H9 (cell line): ENCODE measurements at regions not wholly inside any gene's neighbourhood (a gene's known extent, or its start where the extent isn't known, plus 50 kb on each side); places are given as distances from the start of the nearest gene placed in this dataset.

Experiments
- DNase-seq: peaks from one replicate; pipeline ENCODE4 v3.0.0-alpha.2; 2017
- H2AFZ ChIP-seq: one replicate; pipeline ENCODE4 v1.6.1; 2013; ENCODE audit warnings: mild to moderate bottlenecking, low read length, control low read depth, moderate library complexity
- H2AK5ac ChIP-seq: 2 replicates; pipeline ENCODE4 v1.6.1; 2013; ENCODE audit warnings: low read length, control low read depth, mixed read lengths; ENCODE audit not compliant: insufficient read length
- H2BK120ac ChIP-seq: one replicate; pipeline ENCODE4 v1.6.1; 2013; ENCODE audit warnings: low read depth, mild to moderate bottlenecking, low read length, control low read depth, inconsistent platforms; ENCODE audit not compliant: poor library complexity, severe bottlenecking
- H2BK12ac ChIP-seq: 2 replicates; pipeline ENCODE4 v1.6.1; 2013; ENCODE audit warnings: low read length, control low read depth, mixed read lengths, low read depth; ENCODE audit not compliant: insufficient read length
- H2BK15ac ChIP-seq: 2 replicates; pipeline ENCODE4 v1.6.1; 2013; ENCODE audit warnings: low read depth, low read length, control low read depth
- H2BK20ac ChIP-seq: one replicate; pipeline ENCODE4 v1.6.1; 2013; ENCODE audit warnings: low read depth, mild to moderate bottlenecking, low read length, control low read depth, inconsistent platforms; ENCODE audit not compliant: poor library complexity, severe bottlenecking
- H2BK5ac ChIP-seq: 2 replicates; pipeline ENCODE4 v1.6.1; 2013; ENCODE audit warnings: low read length, control low read depth, mixed read lengths; ENCODE audit not compliant: insufficient read length
- H3K14ac ChIP-seq: 2 replicates; pipeline ENCODE4 v1.6.1; 2013; ENCODE audit warnings: low read length, control low read depth; ENCODE audit not compliant: insufficient read depth
- H3K18ac ChIP-seq: 2 replicates; pipeline ENCODE4 v1.6.1; 2013; ENCODE audit warnings: low read depth, mild to moderate bottlenecking, mixed read lengths, low read length, control low read depth; ENCODE audit not compliant: insufficient read length
- H3K23ac ChIP-seq: 2 replicates; pipeline ENCODE4 v1.6.1; 2013; ENCODE audit warnings: low read length, control low read depth, mixed read lengths, low read depth; ENCODE audit not compliant: insufficient read length
- H3K23me2 ChIP-seq: 2 replicates; pipeline ENCODE4 v1.6.1; 2013; ENCODE audit warnings: low read depth, mild to moderate bottlenecking, mixed read lengths, low read length, control low read depth; ENCODE audit not compliant: insufficient read length, poor library complexity, severe bottlenecking
- H3K27ac ChIP-seq: 2 replicates; pipeline ENCODE4 v1.5.1; 2013; ENCODE audit warnings: low read length, control low read depth, mixed read lengths, low read depth; ENCODE audit not compliant: insufficient read length
- H3K27me3 ChIP-seq: 2 replicates; pipeline ENCODE4 v1.6.1; 2013; ENCODE audit warnings: low read length, control low read depth, inconsistent platforms; ENCODE audit not compliant: insufficient read depth
- H3K4ac ChIP-seq: 2 replicates; pipeline ENCODE4 v1.6.1; 2013; ENCODE audit warnings: low read depth, mild to moderate bottlenecking, control low read depth, inconsistent platforms, low read length, moderate library complexity
- H3K4me1 ChIP-seq: 2 replicates; pipeline ENCODE4 v1.6.1; 2013; ENCODE audit warnings: low read length, control low read depth, inconsistent platforms; ENCODE audit not compliant: insufficient read depth
- H3K4me2 ChIP-seq: 2 replicates; pipeline ENCODE4 v1.6.1; 2013; ENCODE audit warnings: low read length, control low read depth, mixed read lengths; ENCODE audit not compliant: insufficient read length, insufficient read depth
- H3K56ac ChIP-seq: 2 replicates; pipeline ENCODE4 v1.6.1; 2013; ENCODE audit warnings: low read depth, mild to moderate bottlenecking, mixed read lengths, low read length, control low read depth; ENCODE audit not compliant: insufficient read length
- H3K79me1 ChIP-seq: 2 replicates; pipeline ENCODE4 v1.6.1; 2013; ENCODE audit warnings: low read depth, mild to moderate bottlenecking, moderate library complexity, low read length, control low read depth, inconsistent platforms; ENCODE audit not compliant: insufficient read depth, poor library complexity, severe bottlenecking
- H3K79me2 ChIP-seq: 2 replicates; pipeline ENCODE4 v1.6.1; 2013; ENCODE audit warnings: low read length, control low read depth, inconsistent platforms; ENCODE audit not compliant: insufficient read depth
- H3K9ac ChIP-seq: 2 replicates; pipeline ENCODE4 v1.6.1; 2013; ENCODE audit warnings: low read length, control low read depth, mixed read lengths; ENCODE audit not compliant: insufficient read length; ENCODE audit errors: extremely low read depth
- H3K9me3 ChIP-seq: one replicate; pipeline ENCODE4 v1.6.1; 2013; ENCODE audit warnings: low read depth, low read length, inconsistent platforms; ENCODE audit not compliant: control insufficient read depth
- H3T11ph ChIP-seq: one replicate; pipeline ENCODE4 v1.6.1; 2013; ENCODE audit warnings: mild to moderate bottlenecking, low read length, control low read depth, inconsistent platforms
- H4K20me1 ChIP-seq: one replicate; pipeline ENCODE4 v1.6.1; 2013; ENCODE audit not compliant: control insufficient read depth, insufficient read length, insufficient read depth
- H4K5ac ChIP-seq: 2 replicates; pipeline ENCODE4 v1.6.1; 2013; ENCODE audit warnings: low read depth, mild to moderate bottlenecking, mixed read lengths, low read length, control low read depth; ENCODE audit not compliant: insufficient read length
- H4K8ac ChIP-seq: replicated peaks from 2 replicates; pipeline ENCODE4 v1.6.1; 2013; ENCODE audit warnings: low read length, control low read depth, mixed read lengths, low read depth; ENCODE audit not compliant: insufficient read length
- H4K91ac ChIP-seq: 2 replicates; pipeline ENCODE4 v1.6.1; 2013; ENCODE audit warnings: low read depth, mild to moderate bottlenecking, moderate library complexity, mixed read lengths, low read length, control low read depth; ENCODE audit not compliant: insufficient read length
- H3K27ac Mint-ChIP-seq, 3 experiments: 2 replicates in 2 of 3; 3 replicates in 1 of 3; pipeline ENCODE4 v1.8.0; 2020 to 2021; ENCODE audit warnings: mixed read lengths in 3 of 3, mild to moderate bottlenecking in 1 of 3, moderate library complexity in 1 of 3
- H3K27me3 Mint-ChIP-seq: 2 replicates; pipeline ENCODE4 v1.8.0; 2021; ENCODE audit warnings: low read depth, mild to moderate bottlenecking, moderate library complexity, mixed read lengths
- H3K36me3 Mint-ChIP-seq, 3 experiments: 2 replicates in 2 of 3; 3 replicates in 1 of 3; pipeline ENCODE4 v1.8.0; 2020 to 2021; ENCODE audit warnings: low read depth in 3 of 3, mixed read lengths in 3 of 3; ENCODE audit not compliant: insufficient read depth in 1 of 3
- H3K4me1 Mint-ChIP-seq, 2 experiments: 2 replicates each; pipeline ENCODE4 v1.8.0; 2020; ENCODE audit warnings: mixed read lengths in 2 of 2
- H3K4me3 Mint-ChIP-seq, 2 experiments: 2 replicates in 1 of 2; 3 replicates in 1 of 2; pipeline ENCODE4 v1.8.0; 2020 to 2021; ENCODE audit warnings: mild to moderate bottlenecking in 2 of 2, mixed read lengths in 2 of 2, moderate library complexity in 1 of 2
- H3K9me3 Mint-ChIP-seq, 2 experiments: 2 replicates in 1 of 2; 3 replicates in 1 of 2; pipeline ENCODE4 v1.8.0; 2020; ENCODE audit warnings: mild to moderate bottlenecking in 2 of 2, mixed read lengths in 2 of 2, moderate library complexity in 1 of 2
- CTCF ChIP-seq: fragments of 200-600 bp; sonication (generic); conservative IDR thresholded peaks from 3 replicates; pipeline ENCODE4 v1.8.0; 2021; ENCODE audit warnings: antibody characterized with exemption, mild to moderate bottlenecking
- WGBS: extraction: QIAGEN DNeasy Blood & Tissue Kit; methylation state at CpG from one replicate; pipeline ENCODE4 v1.1.7; 2013; ENCODE audit warnings: missing lambda C conversion rate, low lambda C conversion rate, mixed read lengths; ENCODE audit not compliant: insufficient read length; ENCODE audit errors: extremely low coverage; 5-methylcytosine and 5-hydroxymethylcytosine counted together

- no peak overlapping the region for H3K4ac ChIP-seq
Observed at GRCh38 chr4:111435986-111436744, 709.1 kb upstream of the FAM241A start.

More at GRCh38 chr4:111435986-111436744, 709.1 kb upstream of the FAM241A start:
- Histone ChIP-seq H3K14ac (no peak overlapping the region), H3K79me2 (no peaks in the 10 kb centered on the region), H3K79me1 (no peaks in the 10 kb centered on the region), H3K56ac (no peak overlapping the region), H3K23me2 (no peaks in the 10 kb centered on the region), H4K91ac (no peak overlapping the region), H3K23ac (no peak overlapping the region), H2BK12ac (no peak overlapping the region), H2AK5ac (no peak overlapping the region), H3T11ph (no peak overlapping the region), H2BK120ac (no peak overlapping the region), H3K4me2 (no peak overlapping the region), H4K8ac (no peak overlapping the region), H4K5ac (no peak overlapping the region), H2AFZ (no peak overlapping the region), H3K18ac (no peak overlapping the region), H3K9ac (no peak overlapping the region), H3K27me3 (no peaks in the 10 kb centered on the region), H3K9me3 (no peaks in the 10 kb centered on the region), H2BK15ac (no peak overlapping the region), H2BK20ac (no peak overlapping the region), H3K27ac (no peak overlapping the region), H4K20me1 (no peaks in the 10 kb centered on the region), H2BK5ac (no peak overlapping the region), H3K4me1 (no peaks in the 10 kb centered on the region)
- Mint-ChIP-seq H3K9me3 (no peaks in the 10 kb centered on the region), H3K27ac (no peak overlapping the region), H3K27me3 (peaks cover 4% of the 10 kb centered on the region), H3K36me3 (no peaks in the 10 kb centered on the region), H3K4me3 (no peak overlapping the region), H3K4me1 (no peaks in the 10 kb centered on the region)
- no peak for TF ChIP-seq CTCF
- DNase-seq = no peak
- no CpG with 5 or more reads among the region's 2 CpGs for WGBS
